ENCODE measurements at regions not wholly inside any gene's neighbourhood (a gene's known extent, or its start where the extent isn't known, plus 50 kb on each side); places are given as distances from the start of the nearest gene placed in this dataset.

DNA sequence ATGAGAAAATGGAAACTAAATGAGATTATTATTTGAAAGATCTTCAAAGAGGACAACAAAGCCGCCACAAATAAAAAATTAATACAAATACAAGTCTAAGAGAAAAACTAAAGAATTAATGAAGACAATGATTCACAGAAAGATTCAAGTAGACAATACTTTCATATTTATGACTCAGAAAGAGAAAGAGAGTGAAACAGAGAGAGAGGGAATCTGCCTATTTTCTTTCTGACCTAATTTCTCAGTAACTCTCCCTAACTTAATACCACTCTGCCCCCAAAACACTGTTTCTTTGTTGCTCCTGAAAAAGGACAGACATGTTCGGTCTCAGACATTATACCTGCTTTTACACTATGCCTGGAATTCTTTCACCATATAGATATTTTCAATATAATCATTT is 259.1 kb downstream of the SLC6A15 start:
- TF ChIP-seq, protein P1, sequence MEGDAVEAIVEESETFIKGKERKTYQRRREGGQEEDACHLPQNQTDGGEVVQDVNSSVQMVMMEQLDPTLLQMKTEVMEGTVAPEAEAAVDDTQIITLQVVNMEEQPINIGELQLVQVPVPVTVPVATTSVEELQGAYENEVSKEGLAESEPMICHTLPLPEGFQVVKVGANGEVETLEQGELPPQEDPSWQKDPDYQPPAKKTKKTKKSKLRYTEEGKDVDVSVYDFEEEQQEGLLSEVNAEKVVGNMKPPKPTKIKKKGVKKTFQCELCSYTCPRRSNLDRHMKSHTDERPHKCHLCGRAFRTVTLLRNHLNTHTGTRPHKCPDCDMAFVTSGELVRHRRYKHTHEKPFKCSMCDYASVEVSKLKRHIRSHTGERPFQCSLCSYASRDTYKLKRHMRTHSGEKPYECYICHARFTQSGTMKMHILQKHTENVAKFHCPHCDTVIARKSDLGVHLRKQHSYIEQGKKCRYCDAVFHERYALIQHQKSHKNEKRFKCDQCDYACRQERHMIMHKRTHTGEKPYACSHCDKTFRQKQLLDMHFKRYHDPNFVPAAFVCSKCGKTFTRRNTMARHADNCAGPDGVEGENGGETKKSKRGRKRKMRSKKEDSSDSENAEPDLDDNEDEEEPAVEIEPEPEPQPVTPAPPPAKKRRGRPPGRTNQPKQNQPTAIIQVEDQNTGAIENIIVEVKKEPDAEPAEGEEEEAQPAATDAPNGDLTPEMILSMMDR (IDR thresholded peaks at IDR 0.05; ENCODE audit: control extremely low read depth, extremely low read depth, low read depth, missing control alignments): no peak
- DNase-seq (ENCODE audit: extremely low spot score): no peak
- ChIA-PET POLR2A (no interaction called here), CTCF (no interaction called here)

DNA sequence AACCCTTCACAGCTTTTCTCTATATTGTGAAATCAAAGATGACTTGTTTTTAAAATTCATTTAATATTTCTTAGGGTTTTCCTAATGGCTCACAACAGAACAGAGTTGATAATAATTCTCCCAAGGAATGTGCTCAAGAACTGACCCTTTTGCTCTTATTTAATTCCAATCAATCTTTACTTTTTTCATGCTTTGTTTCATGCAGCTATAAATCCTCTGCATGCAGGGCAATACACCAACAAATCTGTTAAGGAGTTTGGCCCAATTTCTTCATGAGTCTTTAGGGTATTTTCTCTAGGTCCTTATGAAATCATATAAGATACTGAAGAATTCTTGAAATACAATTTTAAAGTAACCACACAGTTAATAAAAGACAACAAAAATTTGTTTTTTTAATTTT is 264.2 kb downstream of the SLC6A15 start:
- POLR2A ChIA-PET: no interaction called here
- TF ChIP-seq, protein P1 (IDR thresholded peaks at IDR 0.05; ENCODE audit: control extremely low read depth, extremely low read depth, low read depth, missing control alignments): no peak
- no peak for DNase-seq (ENCODE audit: extremely low spot score)
- CTCF ChIA-PET: no interaction called here

DNA sequence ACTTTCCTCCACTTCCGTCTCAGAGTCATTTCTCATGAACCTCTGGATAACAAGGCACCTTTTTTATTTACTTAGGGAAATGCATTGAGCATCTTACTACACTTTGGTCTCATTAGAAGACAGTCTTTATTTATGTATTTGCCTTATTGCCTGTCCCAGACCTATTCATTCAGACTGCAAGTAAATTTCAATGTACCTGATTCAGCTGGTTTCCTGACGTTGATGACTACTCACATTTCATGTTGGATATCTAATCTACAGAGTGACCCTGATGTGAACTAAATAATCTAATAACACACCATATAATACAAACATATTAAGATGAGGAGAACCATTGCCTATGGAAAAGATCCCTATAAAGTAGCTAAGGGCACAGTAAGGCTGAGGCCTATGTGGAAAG is 267.7 kb downstream of the SLC6A15 start:
- ChIA-PET CTCF (interaction anchor here (0.9 kb wide), 1 partner anchor 15 kb away, joined by 3 read pairs; no protein-coding TSS in a partner anchor), POLR2A (no interaction called here)
- DNase-seq (ENCODE audit: extremely low spot score): no peak
- TF ChIP-seq, protein P1 (IDR thresholded peaks at IDR 0.05; ENCODE audit: control extremely low read depth, extremely low read depth, low read depth, missing control alignments): no peak

DNA sequence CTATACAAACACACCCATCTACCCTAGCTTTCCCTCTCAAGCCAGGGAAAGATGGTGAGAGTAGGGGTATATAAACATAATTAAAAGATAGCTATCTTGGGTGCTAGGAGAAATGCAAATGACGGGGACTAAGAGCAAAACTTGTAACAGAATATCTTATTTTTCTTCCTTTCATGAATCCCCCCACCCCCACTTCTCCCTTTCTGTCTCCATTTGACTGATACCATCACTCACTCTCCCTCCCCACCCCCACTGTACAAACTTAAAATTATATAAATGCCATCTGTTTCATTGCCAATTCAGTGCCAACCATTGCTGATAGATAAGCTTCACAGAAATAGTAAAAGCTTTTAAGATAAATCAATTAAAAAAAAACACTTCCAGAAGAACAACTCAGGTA is 268.6 kb downstream of the SLC6A15 start:
- CTCF ChIA-PET: interaction anchor here (1.0 kb wide), 1 partner anchor 23 kb away, joined by 3 read pairs; no protein-coding TSS in a partner anchor

DNA sequence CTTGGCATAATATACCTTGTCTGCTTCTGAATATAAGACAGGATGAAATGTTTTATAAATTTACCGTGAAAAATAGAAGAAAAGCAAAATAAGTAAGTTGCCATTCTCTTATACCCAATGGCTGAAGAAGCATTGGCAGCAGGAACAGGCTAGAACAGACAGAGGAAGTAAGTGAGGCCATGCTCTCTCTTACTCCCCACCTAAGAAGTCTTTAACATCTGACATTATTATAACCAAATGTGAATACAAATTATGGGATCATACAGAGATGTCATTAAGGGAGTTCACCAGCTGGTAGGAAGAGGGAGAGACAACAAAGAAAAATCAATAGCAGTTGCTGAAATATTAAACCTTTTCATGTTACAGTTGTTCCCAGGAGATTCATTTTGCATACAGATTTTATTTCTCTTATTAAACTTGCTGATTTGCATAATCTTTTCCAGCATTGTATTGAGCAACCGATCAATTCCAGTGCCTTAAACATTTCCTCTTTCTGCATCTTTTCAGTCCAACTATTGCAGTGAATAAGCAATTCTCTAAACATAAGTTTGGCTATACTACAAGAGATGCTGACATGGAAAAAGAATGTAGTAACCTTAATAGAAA is 270.6 kb downstream of the SLC6A15 start:
- no peak for DNase-seq (ENCODE audit: extremely low spot score)
- TF ChIP-seq, protein P1 (IDR thresholded peaks at IDR 0.05; ENCODE audit: control extremely low read depth, extremely low read depth, low read depth, missing control alignments): no peak
- CTCF ChIA-PET: no interaction called here
- POLR2A ChIA-PET: no interaction called here

More for the DNA sequence above, 268.6 kb downstream of the SLC6A15 start:
- DNase-seq (ENCODE audit: extremely low spot score): no peak
- TF ChIP-seq, protein P1 (IDR thresholded peaks at IDR 0.05; ENCODE audit: control extremely low read depth, extremely low read depth, low read depth, missing control alignments): no peak
- POLR2A ChIA-PET: no interaction called here

DNA sequence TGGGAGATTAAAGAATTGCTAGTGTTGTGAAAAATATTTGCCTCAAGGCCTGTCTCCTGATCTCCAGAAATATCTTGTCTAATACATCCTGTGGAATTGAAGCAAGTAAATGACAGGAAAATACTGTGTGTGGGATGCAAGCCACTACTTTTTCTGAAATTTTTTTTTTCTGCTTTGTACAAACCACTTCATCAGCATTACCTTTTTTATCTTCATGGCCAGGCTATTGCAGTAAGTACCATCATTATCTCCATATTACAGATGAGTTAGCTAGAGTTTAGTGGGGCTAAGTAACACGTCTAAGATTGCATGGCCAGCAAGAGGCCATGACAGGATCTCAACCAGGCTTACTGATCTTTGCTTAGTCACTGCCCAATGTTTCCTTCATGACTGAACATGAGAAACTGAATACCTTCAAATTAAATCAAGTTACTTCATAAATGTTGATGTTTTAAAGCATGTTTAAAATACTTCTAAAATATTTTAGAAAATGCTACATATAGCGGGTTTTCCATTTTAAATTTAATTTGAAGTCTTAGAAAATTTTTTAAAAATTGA is 273.7 kb downstream of the SLC6A15 start:
- POLR2A ChIA-PET: no interaction called here
- TF ChIP-seq, protein P1 (IDR thresholded peaks at IDR 0.05; ENCODE audit: control extremely low read depth, extremely low read depth, low read depth, missing control alignments): no peak
- CTCF ChIA-PET: no interaction called here
- no peak for DNase-seq (ENCODE audit: extremely low spot score)

Measured in GM10248 (cell line).